ENCODE measurements at regions not wholly inside any gene's neighbourhood (a gene's known extent, or its start where the extent isn't known, plus 50 kb on each side); places are given as distances from the start of the nearest gene placed in this dataset.
A peak's percentile ranks its signal among the peaks of the same experiment; 100 is the strongest.
"Not testable (repeated sequence)": the region's sequence is repeated elsewhere in the genome, so short reads cannot be mapped to it uniquely, and the experiment has no call there.

DNA sequence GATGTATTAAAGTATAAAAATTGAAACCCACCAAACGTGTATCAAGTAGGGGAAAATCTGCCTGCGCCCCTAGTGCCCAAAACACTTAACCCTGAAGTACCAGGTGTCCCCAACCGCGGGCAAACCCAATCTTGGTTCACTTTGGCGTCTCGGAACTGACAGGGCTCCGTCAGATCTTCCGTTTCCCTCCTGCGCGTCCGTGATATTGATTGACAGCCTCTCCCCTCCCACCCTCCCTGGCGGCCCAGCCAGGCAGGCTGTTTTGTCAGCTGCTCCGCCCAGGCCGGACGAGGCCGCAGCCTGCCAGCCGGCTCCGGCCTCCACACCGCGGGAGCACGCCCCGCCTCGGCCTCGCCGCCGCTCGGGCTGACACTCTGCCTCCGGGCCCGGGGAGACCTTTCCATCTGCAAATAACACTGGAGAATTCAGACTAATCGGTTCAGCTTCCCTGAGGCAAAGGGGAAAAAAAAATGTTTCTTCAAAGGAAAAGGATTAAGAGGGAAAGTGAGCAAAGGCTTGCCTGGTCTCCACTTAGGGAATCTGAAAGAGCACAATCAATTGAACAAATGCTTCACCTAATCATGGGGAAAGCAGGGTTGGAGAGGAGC, 234.9 kb upstream of the MCHR2 start:
- DNase-seq, result peak in 41 of 56 donors; percentile 0 to 53 (median 20)

DNA sequence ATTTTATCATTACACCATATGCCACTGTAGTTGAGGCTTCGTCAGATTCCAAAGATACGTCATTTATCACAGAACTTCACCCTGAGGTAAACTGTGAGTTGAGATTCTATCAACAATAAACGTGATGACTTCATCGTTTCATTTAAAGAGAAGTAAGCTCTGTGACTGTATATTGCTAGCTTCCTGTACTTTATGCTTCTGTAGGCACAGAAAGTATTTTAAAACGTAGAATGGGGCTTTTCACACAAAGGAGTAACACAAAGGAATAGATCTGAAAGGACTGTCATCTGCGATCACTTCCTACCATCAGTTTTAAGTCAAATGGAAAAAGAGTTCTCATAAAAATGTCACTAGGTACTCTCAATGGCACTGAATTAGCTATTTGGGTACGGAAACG, 234.4 kb upstream of the MCHR2 start:
- no peak for DNase-seq

DNA sequence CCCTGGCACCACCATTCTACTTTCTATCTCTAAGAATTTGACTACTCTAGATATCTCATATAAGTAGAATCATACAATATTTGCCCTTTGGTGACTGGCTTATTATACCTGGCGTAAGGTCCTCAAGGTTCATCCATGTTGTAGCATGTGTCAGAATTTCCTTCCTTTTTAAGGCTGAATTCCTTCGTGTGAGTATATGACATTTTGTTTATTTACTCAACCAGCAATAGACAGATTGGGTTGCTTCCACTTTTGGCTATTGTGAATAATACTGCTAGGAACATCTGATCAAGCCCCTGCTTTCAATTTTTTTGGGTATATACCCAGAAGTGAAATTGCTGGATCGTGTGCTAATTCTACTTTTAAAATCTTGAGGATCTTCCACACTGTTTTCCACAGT, 232.8 kb upstream of the MCHR2 start:
- DNase-seq, result no peak

DNA sequence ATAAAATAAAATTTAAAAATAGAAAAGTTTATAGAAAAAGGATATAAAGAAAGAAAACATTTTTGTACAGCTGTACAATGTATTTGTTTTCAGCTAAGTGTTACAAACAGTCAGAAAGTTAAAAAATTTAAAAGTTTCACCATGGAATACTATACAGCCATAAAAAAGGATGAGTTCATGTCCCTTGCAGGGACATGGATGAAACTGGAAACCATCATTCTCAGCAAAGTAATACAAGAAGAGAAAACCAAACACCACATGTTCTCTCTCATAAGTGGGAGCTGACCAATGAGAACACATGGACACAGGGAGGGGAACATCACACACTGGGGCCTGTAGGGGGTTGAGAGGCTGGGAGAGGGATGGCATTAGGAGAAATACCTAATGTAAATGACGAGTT, 229.9 kb upstream of the MCHR2 start:
- DNase-seq, result not testable (repeated sequence)

DNA sequence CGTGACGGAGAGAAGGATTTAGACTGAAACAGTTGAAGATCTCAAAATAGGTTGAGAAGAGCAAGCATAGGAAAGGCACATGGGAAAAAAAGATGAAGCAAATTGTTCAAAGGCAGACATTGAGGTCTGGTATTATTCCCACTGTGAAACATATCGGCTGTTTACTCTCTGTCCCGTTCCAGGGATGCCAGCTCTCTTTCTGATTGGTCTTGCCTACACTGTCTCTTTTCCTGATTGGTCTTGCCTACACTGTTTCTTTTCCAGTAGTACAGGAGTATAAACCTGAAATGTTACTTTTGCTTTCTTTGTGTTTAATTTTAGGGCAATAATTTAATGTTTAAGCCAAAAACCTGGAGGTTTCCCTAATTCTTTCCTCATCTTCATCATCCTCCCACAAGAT, 226.5 kb upstream of the MCHR2 start:
- no peak for DNase-seq

DNA sequence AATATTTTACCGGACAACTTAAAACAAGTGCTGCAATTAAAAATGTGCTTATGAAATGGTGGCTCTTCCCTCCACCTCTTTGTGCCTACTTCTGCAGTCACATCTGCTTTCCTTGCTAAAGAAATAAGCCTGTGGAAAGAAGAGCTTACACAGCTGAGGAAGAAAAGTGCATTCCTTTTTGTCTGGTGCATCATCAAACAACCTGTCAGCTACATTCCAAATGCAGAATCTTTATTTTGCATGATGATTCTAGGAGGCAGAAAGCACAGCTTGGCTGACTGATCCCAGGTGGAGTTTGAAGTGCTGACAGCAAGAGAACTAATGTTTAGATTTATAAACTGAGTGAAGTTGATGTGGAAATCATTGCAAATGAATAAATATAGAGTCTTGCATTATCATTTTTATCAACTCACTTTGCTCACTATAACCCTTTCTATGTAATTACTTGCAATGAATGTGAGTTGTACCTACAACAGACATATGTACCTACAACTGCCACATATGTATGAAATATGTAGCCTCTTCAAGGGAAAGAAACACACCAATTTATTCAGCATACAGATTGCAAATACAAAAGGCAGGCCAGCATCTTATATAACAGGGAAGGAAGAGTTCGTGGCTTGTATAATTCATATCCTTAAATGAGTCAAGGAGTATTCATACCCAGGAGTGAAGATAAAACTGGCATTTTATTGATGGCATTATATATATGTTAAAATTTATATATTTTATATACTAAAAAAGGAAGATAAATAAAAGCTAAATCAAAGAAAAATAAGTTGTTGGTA, 223.4 kb upstream of the MCHR2 start:
- DNase-seq, result no peak

DNA sequence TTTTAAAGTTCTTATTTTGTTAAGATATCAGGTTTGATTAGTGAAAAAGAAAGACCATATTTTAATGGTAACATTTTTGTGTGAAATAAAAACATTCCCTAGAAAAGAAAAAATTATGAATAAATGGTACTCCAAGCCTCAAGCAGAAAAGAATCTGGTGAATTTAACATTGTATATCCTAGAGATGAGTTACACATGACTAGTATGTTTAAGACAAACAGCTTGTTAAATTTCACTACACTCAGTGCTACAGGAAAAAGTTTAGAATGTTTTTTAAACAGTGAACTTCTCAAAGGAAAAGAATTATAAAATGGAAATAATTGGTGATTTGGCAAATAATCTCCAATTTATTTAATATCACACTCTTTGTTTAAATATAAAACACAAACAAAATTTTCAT, 222.7 kb upstream of the MCHR2 start:
- no peak for DNase-seq

DNA sequence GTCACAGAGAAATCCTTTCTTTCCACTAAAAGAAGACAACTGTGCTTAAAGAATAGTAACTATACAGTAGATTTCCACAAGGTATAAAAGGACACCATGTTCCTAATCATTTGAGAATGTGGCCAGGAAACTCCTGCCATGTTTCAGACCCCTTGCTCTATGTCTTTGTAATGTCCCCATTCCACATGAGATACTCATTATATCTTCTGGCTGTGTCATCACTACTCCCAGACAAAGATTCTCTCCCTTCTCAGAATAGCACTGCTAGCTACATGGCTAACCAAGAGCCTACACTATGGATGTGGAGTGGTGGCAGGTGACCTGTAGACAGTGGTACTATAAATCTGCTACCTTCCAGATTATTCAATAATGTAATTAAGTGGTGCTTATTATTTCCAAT, 218.1 kb upstream of the MCHR2 start:
- no peak for DNase-seq

DNA sequence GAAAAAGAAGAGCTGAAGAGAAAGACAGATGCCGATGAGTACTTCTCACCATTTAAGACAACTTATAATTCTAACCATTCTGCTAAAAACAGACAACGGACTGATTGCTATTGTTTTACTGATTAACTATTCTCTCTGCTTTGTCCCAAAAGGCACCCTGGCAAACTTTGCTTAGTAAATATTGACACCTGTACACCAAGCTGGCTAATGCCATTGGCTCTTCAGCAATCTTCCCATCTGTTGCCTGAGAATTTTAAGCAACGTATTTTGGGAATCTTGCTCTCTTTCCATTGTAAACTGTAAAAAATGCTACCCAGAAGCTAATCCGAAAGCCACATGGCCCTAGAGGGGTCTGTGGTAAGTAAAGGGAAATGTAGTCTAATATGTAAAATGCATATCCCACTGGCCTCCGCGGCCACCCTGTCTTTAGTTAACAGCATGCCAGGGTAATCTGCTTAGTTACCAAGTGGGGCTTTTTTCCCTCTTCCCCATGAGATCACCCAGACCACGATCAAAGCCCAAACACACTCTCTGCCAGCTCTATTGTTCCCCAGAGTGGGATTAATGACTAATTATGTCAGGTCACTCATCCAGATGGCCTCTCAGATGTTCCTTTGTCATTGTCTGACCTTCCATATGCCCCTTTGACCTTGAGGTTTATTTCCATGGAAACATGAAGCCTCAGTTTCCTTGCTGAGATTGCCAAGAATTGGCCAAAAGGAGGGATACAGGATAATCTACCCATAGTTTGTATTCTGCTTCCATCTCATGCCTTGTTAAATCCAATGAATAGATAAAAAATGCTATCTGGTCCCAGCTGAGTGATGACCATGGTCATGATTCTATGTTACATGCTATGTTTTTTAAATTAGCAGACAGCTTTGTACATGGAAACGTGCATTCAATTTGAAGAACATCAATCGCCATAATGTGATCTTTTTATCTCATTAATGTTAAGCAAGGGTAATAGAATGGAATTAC, 216.4 kb upstream of the MCHR2 start:
- no peak for DNase-seq

DNA sequence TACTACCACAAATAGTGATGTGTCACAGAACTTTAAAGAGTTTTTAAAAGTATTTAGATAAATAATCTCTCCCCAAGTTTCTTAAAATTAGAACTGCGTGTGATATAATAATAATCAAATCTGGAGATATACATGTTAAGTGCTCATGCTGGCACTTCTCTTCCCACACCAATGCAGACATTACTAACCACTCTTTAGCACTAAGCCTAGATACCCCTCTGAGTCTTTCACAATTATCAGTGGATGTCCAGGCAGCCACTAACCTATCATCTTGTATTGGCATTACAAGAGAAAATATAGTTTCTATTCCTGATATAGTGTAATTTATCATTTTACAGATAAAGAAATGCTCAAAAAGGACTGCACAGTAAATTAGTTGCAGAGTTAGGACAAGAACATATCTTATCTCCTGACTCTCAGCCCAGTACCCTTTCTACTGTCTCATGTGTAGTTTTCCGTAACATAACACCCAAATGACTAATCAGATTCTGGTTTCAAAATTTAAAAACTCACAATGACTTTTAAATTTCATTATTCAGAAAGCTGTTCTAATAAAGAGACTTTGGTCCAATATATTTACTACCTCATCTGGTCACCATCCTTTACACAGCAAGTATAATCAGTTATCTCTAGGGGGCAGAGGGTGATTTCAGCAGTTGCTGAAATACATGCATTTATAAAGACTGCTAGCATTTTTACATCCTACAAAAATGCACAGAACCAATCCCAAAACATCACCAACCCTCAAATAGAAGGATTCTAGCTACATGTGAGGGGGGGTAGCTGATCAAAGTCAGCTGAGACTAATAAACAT, 215.5 kb upstream of the MCHR2 start:
- DNase-seq, result no peak

DNA sequence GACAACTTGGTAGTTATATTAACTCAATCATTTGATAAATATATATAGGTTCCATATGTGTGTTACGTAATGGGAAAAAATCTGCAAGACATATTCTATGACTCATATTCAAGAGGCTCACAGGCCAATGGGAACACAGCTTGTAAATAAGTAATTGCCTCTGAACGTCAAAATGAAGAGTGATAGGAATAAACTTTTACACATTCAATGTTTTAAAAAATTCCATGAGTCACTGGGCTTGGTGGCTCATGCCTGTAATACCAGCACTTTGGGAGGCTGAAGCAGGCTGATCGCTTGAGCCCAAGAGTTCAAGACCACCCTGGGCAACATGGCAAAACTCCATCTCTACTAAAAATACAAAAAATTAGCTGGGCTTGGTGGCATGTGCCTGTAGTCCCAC, 209.4 kb upstream of the MCHR2 start:
- no peak for DNase-seq

DNA sequence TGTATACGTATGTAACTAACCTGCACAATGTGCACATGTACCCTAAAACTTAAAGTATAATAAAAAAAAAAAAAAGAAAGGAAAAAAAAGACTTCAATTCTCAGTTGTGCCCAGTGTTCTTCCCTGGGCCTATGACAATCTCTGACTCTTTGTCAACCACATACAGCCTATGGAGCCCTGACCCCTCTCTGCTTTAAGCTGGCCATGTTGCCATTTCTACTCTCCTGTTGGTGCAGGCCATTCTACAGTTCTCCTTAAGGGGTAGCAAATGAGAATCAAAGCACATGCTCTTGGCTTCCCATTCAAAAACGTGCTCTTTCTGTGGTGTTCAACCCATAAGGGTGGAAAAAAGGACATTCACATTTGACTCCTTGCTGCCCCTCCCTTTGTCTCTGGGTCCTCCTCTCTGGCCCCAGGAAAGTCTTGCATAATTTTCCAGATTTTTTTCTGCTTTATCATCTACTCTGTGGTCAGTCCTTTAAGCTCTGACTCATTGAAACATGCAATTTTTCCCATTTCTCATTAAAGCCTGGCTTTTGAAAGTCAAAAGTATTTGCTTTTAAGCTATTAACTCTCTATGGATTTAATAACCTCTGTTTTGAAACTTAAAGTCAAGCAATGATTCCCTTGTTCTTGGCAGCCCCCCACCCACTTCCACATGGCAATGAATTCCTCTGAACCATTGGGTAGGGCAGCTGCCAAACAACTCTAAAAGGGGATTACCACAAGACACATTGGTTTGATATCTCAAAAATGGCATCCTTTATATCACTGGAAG, 208.6 kb upstream of the MCHR2 start:
- no peak for DNase-seq

DNA sequence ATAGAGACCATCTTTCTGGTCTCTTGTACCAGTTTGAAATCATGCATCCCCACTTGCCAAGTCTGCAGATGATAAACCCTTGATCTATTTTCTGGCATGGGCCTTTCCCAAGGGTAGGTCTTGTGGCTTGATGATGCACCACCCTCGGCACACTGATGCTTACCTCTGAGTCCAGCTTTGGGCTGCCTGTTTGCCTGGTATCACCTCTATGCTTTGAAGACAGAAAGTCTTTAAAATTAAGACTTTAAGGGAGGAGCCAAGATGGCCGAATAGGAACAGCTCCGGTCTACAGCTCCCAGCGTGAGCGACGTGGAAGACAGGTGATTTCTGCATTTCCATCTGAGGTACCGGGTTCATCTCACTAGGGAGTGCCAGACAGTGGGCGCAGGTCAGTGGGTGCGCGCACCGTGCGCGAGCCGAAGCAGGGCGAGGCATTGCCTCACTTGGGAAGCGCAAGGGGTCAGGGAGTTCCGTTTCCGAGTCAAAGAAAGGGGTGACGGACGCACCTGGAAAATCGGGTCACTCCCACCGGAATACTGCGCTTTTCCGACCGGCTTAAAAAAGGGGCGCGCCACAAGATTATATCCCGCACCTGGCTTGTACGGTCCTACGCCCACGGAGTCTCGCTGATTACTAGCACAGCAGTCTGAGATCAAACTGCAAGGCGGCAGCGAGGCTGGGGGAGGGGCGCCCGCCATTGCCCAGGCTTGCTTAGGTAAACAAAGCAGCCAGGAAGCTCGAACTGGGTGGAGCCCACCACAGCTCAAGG, 202.4 kb upstream of the MCHR2 start:
- DNase-seq, result not testable (repeated sequence)

DNA sequence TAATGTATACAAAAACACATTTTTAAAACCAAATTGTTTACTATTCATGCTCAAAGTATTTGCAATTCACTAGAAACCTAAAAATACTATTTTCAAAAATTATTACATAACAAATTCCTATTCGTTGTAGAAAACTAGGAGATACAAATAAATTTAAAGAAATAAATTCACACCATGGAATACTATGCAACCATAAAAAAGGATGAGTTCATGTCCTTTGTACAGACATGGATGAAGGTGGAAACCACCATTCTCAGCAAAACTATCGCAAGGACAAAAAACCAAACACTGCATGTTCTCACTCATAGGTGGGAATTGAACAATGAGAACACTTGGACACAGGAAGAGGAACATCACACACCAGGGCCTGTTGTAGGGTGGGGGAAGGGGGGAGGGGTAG, 201.2 kb upstream of the MCHR2 start:
- not testable (repeated sequence) for DNase-seq

DNA sequence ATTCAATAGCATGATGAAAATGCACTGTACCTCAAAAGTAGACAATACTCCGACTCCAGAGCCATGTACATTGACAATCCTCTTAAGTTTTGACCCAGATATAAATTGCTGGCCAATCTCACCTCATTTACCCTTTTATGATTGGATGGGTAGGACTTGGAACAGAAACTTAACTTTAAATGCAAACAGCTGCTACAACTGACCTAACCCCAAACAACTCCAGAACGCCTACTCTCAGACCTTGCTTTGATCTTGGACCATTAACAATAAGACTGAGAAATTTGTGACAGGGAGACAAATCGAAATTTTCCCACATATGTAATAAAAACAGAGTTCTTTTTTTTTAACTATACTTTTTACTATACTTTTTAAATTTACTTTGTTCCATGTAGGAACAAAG, 200.5 kb upstream of the MCHR2 start:
- DNase-seq, result no peak

DNA sequence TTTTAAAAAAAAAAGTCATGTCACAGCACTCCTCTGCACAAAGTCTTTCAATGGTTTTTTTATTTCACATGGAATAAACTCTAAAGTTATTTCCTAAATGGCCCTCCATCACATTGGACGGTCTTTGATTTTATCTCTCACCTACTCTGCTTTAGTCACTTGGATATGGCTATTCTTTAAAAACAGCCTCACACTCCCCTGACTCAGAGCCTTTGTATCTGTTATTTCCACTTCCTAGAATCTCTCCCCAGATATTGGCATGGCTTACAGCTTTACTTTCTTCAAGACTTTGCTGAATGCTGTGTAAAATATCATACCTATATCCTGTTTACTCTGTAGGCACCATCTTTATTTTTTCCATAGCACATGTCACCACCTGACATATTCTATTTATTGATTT, 194.7 kb upstream of the MCHR2 start:
- DNase-seq, result no peak

DNA sequence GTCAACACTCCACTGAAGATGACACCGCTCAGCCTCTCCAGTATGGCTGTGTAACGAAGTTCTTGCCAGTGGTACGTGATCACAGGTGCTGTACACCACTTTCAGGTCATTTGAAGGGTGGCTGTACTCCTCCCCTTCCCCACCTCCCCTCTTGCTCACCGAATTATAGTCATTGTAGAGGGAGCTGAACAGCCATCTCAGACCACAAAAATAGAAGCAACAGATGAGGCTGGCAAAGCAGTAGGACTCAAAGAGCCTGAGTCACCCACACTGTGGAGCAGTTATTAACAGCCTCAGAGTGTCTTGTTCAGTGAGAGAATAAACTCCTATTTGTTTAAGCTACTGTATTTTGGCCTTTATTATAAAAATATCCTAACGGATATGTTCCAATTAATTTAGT, 192.5 kb upstream of the MCHR2 start:
- DNase-seq, result peak in 5 of 56 donors; percentile 1 to 19 (median 12)

DNA sequence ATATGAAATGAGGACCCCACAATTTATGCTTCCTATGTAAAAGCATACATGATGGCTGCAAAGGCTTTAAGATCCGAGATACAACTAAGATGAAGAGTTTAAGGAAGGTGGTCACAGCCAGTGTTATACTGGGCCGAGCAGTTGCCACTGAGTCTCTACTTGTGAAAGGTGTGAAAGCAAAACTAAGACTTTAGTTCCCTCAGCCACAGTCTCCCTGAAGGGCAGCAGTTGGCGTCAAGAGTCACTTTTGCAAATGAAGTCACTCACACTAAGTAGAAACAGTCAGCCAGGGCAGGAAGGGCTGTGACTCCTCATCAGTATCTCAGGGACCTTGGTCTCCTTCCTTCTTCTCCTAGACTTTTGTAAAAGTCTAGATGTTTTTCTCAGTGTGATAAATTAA, 191.6 kb upstream of the MCHR2 start:
- no peak for DNase-seq

DNA sequence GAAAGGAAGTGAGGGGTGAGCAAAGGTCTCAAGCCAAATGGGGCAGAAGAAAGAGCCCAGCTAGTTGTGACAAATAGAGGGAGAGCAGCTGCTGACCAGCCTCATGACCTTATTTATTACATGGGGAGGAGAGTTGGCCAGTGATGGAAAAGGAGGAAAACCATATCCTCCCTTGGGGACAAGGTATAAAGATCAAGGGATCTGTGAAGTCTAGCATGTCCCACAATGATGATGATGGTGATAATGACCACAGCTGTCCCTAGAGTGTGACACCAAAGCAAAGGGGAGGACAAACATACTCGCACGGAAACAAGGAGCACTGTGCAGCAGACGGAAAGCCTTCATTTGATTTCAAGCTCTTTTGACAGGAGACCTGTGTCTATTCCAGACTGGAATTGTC, 190.4 kb upstream of the MCHR2 start:
- DNase-seq, result no peak

DNA sequence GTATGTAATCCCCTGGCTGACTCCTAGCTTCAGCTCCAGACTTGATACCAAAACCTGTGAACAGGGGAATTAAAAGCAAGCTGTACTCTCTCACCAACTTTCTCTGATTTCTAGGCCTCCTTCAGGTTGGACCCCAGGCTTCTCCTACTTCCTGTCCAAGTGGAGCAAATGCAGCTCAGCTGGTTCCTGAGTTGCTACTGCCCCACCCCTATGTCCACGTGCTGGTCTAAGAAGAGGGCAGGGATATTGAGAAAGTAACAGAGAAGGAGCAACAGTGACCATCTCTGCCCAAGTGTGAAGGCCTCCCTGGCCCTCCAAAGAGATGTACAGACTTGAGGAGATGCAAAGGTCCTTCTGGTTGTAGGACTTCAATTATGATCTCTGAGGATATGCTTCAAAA, 188.3 kb upstream of the MCHR2 start:
- DNase-seq, result no peak

Measured in amygdala (tissue), 56 donors.